ENCODE measurements at regions not wholly inside any gene's neighbourhood (a gene's known extent, or its start where the extent isn't known, plus 50 kb on each side); places are given as distances from the start of the nearest gene placed in this dataset.

GRCh38 chr5:5593391-5593790 is 170.9 kb downstream of the ICE1 start:
- no peak for TF ChIP-seq CTCF (IDR thresholded peaks at IDR 0.05)
- no peak for TF ChIP-seq EZH2 (IDR thresholded peaks at IDR 0.05)

Measured in neural progenitor cell (in vitro differentiated cells).